Stomach (tissue), 8 donors: ENCODE measurements at regions not wholly inside any gene's neighbourhood (a gene's known extent, or its start where the extent isn't known, plus 50 kb on each side); places are given as distances from the start of the nearest gene placed in this dataset.

Source experiments
- DNase-seq, 2 donors: peaks; one replicate each; pipeline versions ENCODE4 v3.0.0 to v3.0.0-alpha.2; 2013 to 2019
- H3K27ac ChIP-seq, 5 donors: fragments of 200-600 bp in 4 of 5; sonication (generic) in 4 of 5; one replicate each; pipeline ENCODE4 v1.5.1; 2013 to 2019; ENCODE audit warnings: mild to moderate bottlenecking in 1 of 5, moderate library complexity in 1 of 5
- H3K27me3 ChIP-seq, 3 donors: fragments of 200-600 bp; sonication (generic); one replicate each; pipeline ENCODE4 v1.5.1; 2017 to 2019; ENCODE audit warnings: mixed run types in 1 of 3
- H3K36me3 ChIP-seq, 4 donors: fragments of 200-600 bp; sonication (generic); 1 replicate in 3 of 4; 2 replicates in 1 of 4; pipeline ENCODE4 v1.5.1; 2016 to 2019
- H3K4me1 ChIP-seq, 4 donors: fragments of 200-600 bp; sonication (generic); one replicate each; pipeline ENCODE4 v1.5.1; 2016 to 2019
- H3K4me3 ChIP-seq, 4 donors: fragments of 200-600 bp; sonication (generic) in 3 of 4; one replicate each; pipeline ENCODE4 v1.5.1; 2016 to 2019; ENCODE audit warnings: mild to moderate bottlenecking in 1 of 4
- H3K9me3 ChIP-seq, 4 donors: fragments of 200-600 bp; sonication (generic); one replicate each; pipeline ENCODE4 v1.5.1; 2016 to 2019
- EP300 ChIP-seq: sonication (generic); formaldehyde crosslinking; IDR thresholded peaks from one replicate; pipeline ENCODE4 v1.6.1; 2017; ENCODE audit warnings: antibody characterized with exemption
- POLR2A ChIP-seq, 4 donors: fragments of 450-650 bp; IDR thresholded peaks; one replicate each; pipeline ENCODE4 v1.6.1; 2016; ENCODE audit warnings: antibody characterized with exemption in 4 of 4, control low read depth in 2 of 4, mild to moderate bottlenecking in 1 of 4, moderate library complexity in 1 of 4
- POLR2AphosphoS5 ChIP-seq, 3 donors: sonication (generic); formaldehyde crosslinking; IDR thresholded peaks; one replicate each; pipeline ENCODE4 v1.6.1; 2016; ENCODE audit warnings: antibody characterized with exemption in 3 of 3
- WGBS, 5 donors: extraction: QIAGEN DNeasy Blood & Tissue Kit in 3 of 5; methylation state at CpG; one replicate each; pipeline versions ENCODE4 v1.1.5 to v1.1.7; 2013 to 2018; 5-methylcytosine and 5-hydroxymethylcytosine counted together
- intact Hi-C: fragments of 100-400 bp; cut with DNase I; formaldehyde crosslinking; loops from one replicate; pipeline ENCODE4 v1.15.1; 2023; ENCODE audit warnings: low total_unique reads
- TF ChIP-seq, protein P1 (sequence below), 7 experiments: fragments of 450-650 bp in 4 of 7; fragments of 200-600 bp in 3 of 7; sonication (generic) in 3 of 7; IDR thresholded peaks; one replicate each; pipeline ENCODE4 v1.5.1; 2016 to 2019; ENCODE audit warnings: antibody characterized with exemption in 7 of 7, control low read depth in 2 of 7, mild to moderate bottlenecking in 1 of 7
- donor health status: healthy with polysubstance abuse.
- donor health status: Bipolar disorder and iron deficiency.
- donor health status: healthy.

GRCh38 chr15:96262549-96263489 lies 67.7 kb upstream of the NR2F2 start:
- H3K27me3 ChIP-seq: no peaks in the 10 kb centered on the region
- peaks cover 16 to 54% (median 33%) of the 10 kb centered on the region in 4 donors for H3K4me1 ChIP-seq
- H3K36me3 ChIP-seq: peaks cover 0 to 3% (median 0%) of the 10 kb centered on the region in 4 donors
- TF ChIP-seq EP300: no peak
- TF ChIP-seq, protein P1, sequence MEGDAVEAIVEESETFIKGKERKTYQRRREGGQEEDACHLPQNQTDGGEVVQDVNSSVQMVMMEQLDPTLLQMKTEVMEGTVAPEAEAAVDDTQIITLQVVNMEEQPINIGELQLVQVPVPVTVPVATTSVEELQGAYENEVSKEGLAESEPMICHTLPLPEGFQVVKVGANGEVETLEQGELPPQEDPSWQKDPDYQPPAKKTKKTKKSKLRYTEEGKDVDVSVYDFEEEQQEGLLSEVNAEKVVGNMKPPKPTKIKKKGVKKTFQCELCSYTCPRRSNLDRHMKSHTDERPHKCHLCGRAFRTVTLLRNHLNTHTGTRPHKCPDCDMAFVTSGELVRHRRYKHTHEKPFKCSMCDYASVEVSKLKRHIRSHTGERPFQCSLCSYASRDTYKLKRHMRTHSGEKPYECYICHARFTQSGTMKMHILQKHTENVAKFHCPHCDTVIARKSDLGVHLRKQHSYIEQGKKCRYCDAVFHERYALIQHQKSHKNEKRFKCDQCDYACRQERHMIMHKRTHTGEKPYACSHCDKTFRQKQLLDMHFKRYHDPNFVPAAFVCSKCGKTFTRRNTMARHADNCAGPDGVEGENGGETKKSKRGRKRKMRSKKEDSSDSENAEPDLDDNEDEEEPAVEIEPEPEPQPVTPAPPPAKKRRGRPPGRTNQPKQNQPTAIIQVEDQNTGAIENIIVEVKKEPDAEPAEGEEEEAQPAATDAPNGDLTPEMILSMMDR (IDR thresholded peaks at IDR 0.05): no peak
- TF ChIP-seq POLR2A (IDR thresholded peaks at IDR 0.05): no peak
- no peak for TF ChIP-seq POLR2AphosphoS5 (IDR thresholded peaks at IDR 0.05)
- 72 to 82% (median 78%) methylated on average over 10 of the region's 10 CpGs for WGBS, 5 donors
- intact Hi-C loops: no loop called here
- H3K9me3 ChIP-seq: no peaks in the 10 kb centered on the region
- DNase-seq: no peak
- peak overlapping the region in 4 of 5 donors; percentile 21 to 76 (median 55) for H3K27ac ChIP-seq
- no peak overlapping the region for H3K4me3 ChIP-seq

DNA sequence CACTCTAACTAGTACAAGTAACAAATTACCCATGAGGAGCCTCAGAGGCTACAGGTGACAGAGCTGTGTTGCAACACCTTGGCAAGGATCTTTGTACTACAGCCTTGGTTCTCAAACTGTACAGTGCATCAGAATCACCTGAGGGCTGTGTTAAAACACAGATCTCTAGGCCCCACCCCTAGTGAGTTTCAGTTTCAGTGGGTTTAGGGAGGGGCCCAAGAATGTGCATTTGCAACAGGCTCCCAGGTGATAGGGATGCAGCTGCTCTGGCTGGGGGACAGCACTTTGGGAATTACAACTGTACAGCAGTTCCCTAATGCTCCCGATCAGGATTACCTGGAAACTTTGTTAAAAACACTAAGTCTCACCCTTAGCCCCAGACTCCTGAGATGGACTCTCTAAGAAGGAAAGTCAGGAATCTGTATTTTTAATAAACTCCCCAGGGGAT lies 66.1 kb upstream of the NR2F2 start:
- peaks cover 16 to 54% (median 33%) of the 10 kb centered on the region in 4 donors for H3K4me1 ChIP-seq
- WGBS, 5 donors: 57 to 85% (median 71%) methylated on average over 1 of the region's 1 CpG

GRCh38 chr15:96264801-96265515 lies 65.5 kb upstream of the NR2F2 start:
- peak in 1 of 2 donors; percentile 35 for DNase-seq
- Histone ChIP-seq H3K27ac (peak overlapping the region in 4 of 5 donors; percentile 16 to 76 (median 44)), H3K9me3 (no peaks in the 10 kb centered on the region), H3K4me1 (peaks cover 16 to 54% (median 33%) of the 10 kb centered on the region in 4 donors), H3K27me3 (no peaks in the 10 kb centered on the region), H3K4me3 (no peak overlapping the region), H3K36me3 (peaks cover 0 to 15% (median 13%) of the 10 kb centered on the region in 4 donors)
- intact Hi-C loops: no loop called here
- TF ChIP-seq POLR2AphosphoS5 (IDR thresholded peaks at IDR 0.05) (no peak), POLR2A (IDR thresholded peaks at IDR 0.05) (no peak), EP300 (no peak)
- TF ChIP-seq, protein P1 (IDR thresholded peaks at IDR 0.05): no peak
- 51 to 58% (median 55%) methylated on average over 8 of the region's 8 CpGs for WGBS, 5 donors

More for the DNA sequence above, 66.1 kb upstream of the NR2F2 start:
- Histone ChIP-seq H3K36me3 (peaks cover 0 to 12% (median 10%) of the 10 kb centered on the region in 4 donors), H3K27ac (peak overlapping the region in 4 of 5 donors; percentile 16 to 76 (median 44)), H3K27me3 (no peaks in the 10 kb centered on the region), H3K9me3 (no peaks in the 10 kb centered on the region), H3K4me3 (no peak overlapping the region)
- TF ChIP-seq POLR2AphosphoS5 (IDR thresholded peaks at IDR 0.05) (peak in 1 of 3 donors; percentile 24), POLR2A (IDR thresholded peaks at IDR 0.05) (no peak), EP300 (no peak)
- TF ChIP-seq, protein P1 (IDR thresholded peaks at IDR 0.05): no peak
- peak; percentile 62 to 75 for DNase-seq
- intact Hi-C loops: no loop called here

DNA sequence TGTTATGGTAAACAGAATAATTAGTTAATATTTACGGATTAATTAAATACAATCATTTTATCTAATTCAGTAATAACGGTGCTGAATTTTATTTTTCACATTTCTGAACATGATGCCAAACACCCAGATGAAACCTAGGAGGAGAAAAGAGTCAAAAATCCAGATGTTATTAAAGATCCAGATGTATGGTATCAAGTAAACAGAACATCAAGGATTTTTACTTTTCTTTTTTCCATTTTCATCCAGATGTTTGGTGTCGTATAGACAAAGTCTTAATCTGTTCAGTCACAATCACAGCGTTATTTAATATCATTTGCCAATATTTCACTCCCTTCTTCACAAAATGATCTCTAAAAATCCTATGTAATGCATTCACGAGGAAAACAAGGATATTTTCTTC lies 64.0 kb upstream of the NR2F2 start:
- H3K9me3 ChIP-seq: no peaks in the 10 kb centered on the region
- TF ChIP-seq POLR2AphosphoS5 (IDR thresholded peaks at IDR 0.05): no peak
- TF ChIP-seq, protein P1 (IDR thresholded peaks at IDR 0.05): no peak
- no peak for TF ChIP-seq EP300
- TF ChIP-seq POLR2A (IDR thresholded peaks at IDR 0.05): no peak
- H3K27me3 ChIP-seq: no peaks in the 10 kb centered on the region
- no peak for DNase-seq
- H3K4me1 ChIP-seq: peaks cover 12 to 45% (median 25%) of the 10 kb centered on the region in 4 donors
- intact Hi-C loops: no loop called here
- 79 to 88% (median 83%) methylated on average over 5 of the region's 5 CpGs for WGBS, 5 donors
- H3K4me3 ChIP-seq: no peak overlapping the region
- peaks cover 0 to 19% (median 15%) of the 10 kb centered on the region in 4 donors for H3K36me3 ChIP-seq
- H3K27ac ChIP-seq: no peak overlapping the region
